HG03139 (cell line): ENCODE measurements at regions not wholly inside any gene's neighbourhood (a gene's known extent, or its start where the extent isn't known, plus 50 kb on each side); places are given as distances from the start of the nearest gene placed in this dataset.

Experiments
- ATAC-seq: cut with Tn5 transposase; IDR thresholded peaks from one replicate; pipeline ENCODE4 v1.9.1; 2021; ENCODE audit not compliant: unreplicated experiment

- no peak for ATAC-seq
These were observed 145.2 kb upstream of the ANKRD28 start for GRCh38 chr3:15942936-15943335.

DNA sequence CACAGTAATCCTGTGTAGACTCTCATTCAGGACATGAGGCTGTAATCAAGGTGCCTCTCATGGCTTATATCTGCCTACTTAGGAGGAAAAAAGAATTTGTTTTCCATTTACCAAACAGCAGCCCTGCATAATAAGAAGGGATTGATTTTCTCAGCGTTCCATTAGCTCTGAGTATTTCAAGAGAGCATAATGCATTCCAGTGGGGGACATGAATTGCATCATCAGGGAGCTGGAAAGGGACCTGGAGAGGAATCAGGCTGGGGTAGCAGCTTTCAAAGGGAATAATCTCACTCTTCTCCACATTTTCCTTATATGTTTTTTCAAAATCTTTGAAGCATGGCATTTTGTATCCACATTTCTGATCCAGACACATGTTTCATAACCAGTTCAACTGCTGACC, 150.6 kb upstream of the ANKRD28 start:
- ATAC-seq, result no peak

- no peak for ATAC-seq
These were observed 154.9 kb upstream of the ANKRD28 start for GRCh38 chr3:15952543-15953175.

- ATAC-seq, result no peak
These were observed 156.1 kb upstream of the ANKRD28 start for GRCh38 chr3:15953841-15954240.

DNA sequence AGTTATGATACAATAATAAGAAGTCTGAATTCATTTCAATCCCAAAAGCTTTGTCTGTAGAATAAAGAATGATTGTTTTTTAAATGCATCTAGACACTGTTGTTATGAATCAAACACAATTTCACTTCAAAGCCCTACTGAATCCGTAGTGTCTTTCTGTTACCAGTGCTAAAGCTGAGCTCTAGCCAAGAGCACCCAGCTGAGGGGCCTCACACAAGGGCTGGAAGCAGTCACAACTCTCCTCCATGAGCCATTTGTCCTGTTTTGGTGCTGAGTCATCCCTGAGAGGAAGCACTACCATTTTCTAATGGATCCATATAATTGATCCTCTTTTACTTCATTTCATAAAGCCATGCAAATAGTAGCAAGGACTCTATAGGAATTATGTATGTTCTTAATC, 158.2 kb upstream of the ANKRD28 start:
- no peak for ATAC-seq

DNA sequence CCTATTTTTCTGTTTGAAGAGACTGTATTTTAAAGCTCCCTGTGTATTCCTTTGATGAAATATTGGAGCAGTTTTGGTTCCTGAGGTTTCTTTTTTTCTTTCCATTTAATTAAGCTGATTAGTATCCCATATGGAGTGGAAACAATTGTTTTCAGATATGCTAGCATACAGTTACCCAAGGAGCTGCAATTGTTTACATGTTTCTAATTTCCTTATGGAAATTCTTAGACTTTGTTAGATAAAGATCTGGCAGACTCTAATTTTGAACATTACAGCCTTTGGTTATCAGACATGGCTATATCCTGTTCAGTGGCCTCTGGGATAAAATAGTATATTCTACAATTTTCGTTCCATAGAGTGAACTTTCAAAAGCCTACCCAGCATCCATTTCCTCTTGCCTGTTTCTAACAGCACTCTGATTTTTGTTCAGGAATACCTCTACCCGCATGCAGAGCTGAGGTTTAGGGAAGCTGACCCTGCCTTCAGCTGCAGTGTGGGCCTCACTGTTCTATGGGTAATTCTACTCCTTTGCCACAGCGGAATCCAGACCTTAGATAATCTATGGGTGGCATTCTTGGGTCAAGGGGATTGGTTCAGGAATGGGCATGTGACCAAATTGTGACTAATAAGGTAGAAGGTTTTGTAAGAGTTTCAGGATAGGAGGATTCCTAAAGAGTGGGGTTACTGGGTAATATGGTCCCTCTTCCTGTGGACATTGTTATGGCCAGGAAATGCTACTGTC, 161.1 kb upstream of the ANKRD28 start:
- ATAC-seq, result no peak

DNA sequence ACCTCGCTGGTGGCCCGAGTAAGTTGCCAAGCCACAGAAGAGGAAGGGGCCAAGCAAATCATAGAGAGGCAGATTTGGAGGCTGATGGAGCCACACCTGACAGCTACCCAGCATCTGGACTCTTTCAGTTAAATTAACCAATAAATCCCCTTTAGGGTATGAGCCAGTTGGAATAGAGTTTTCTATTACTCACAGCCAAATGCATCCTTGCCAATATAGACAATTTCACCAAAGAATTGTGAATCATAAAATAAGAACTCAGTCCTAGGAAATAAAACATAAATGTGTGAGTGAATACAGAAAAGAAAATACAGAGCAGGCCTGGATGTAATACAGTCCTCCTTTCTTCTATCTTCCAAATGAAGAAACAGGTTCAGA, 161.6 kb upstream of the ANKRD28 start:
- ATAC-seq, result no peak

GRCh38 chr3:15964605-15965442, 167.0 kb upstream of the ANKRD28 start:
- ATAC-seq, result no peak

GRCh38 chr3:15967577-15967976, 169.8 kb upstream of the ANKRD28 start:
- no peak for ATAC-seq

DNA sequence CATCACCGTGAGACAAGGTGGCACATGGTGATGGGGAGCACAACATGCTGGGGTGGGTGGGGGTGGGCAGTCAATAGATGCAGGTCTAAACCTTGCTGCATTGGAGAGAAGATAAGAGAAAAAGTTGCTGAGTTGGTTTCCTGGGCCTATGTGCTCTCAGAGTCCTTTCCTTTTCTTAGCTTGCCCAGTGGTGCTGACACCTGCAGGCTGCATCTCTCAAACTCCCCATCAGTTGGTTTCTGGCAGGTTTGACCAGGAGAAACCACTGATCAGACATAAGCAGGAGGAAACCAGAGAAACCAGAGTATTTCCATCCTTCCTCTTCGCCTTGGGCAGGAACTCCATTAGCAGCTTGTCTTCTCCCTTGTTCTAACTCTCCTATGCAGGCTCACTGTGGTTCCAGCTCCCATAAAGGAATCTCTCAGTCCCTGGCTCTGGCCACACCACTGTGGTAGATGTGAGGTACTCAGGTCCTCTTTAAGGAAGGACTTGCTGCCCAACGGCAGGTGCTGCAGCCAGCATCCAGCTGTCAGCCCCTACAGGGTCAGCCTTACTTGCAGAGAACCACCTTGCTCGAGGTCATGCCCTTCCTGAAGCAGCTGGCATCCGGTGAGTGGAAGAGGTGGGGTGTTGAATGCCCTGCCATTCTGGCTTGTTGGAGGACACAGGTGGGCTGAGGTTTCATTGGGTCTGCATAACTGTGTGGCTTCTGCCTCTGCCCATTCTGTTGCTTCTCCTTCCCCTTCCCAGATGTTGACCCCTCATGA, 172.3 kb upstream of the ANKRD28 start:
- ATAC-seq, result no peak

GRCh38 chr3:15973414-15973813, 175.6 kb upstream of the ANKRD28 start:
- no peak for ATAC-seq

GRCh38 chr3:15973940-15974339, 176.2 kb upstream of the ANKRD28 start:
- ATAC-seq, result no peak

GRCh38 chr3:15974647-15975046, 176.9 kb upstream of the ANKRD28 start:
- ATAC-seq, result no peak

DNA sequence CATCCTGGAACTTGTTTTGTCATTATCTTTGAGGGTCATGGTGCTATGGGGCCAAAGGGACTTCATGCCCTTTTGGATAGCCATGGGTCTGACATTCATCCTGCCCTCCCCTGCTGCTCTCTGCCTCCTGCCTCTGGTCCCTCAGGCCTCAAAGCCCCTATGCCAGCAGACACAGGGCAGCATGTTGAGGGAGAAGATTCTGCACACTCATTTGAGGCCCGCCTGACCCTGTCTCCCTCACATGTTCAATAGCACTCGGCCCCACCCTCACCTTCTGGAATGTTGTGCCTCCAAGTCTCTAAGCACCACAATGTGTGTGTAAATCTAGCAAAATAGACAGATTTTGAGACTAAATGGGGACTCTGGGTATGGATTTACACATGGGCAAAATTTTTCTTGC, 178.7 kb upstream of the ANKRD28 start:
- ATAC-seq, result no peak

- ATAC-seq, result no peak
These were observed 179.3 kb upstream of the ANKRD28 start for GRCh38 chr3:15977090-15977489.

GRCh38 chr3:15977598-15978232, 179.9 kb upstream of the ANKRD28 start:
- no peak for ATAC-seq

- no peak for ATAC-seq
These were observed 181.0 kb upstream of the ANKRD28 start for GRCh38 chr3:15978801-15979200.

DNA sequence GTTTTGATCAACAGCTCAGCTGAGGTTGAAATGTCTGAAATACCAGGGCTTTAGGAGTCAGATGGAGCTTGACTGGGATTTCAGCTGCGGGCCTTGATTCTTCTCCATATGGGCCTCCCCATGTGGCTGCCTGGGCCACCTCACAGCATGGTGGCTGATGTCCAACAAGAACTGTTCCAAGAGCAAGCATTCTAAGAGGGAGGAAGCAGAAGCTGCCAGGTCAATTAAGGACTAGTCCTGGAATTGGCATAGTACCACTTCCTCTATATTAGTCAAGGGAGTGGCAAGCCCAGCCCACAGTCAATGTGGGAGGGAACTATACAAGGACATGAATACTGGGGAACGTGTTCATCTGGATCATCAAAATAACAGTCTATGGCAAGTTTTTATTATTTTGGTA, 181.7 kb upstream of the ANKRD28 start:
- no peak for ATAC-seq

GRCh38 chr3:15979900-15980299, 182.1 kb upstream of the ANKRD28 start:
- no peak for ATAC-seq

- no peak for ATAC-seq
These were observed 184.5 kb upstream of the ANKRD28 start for GRCh38 chr3:15982243-15982642.
